ENCODE measurements at regions not wholly inside any gene's neighbourhood (a gene's known extent, or its start where the extent isn't known, plus 50 kb on each side); places are given as distances from the start of the nearest gene placed in this dataset.

DNA sequence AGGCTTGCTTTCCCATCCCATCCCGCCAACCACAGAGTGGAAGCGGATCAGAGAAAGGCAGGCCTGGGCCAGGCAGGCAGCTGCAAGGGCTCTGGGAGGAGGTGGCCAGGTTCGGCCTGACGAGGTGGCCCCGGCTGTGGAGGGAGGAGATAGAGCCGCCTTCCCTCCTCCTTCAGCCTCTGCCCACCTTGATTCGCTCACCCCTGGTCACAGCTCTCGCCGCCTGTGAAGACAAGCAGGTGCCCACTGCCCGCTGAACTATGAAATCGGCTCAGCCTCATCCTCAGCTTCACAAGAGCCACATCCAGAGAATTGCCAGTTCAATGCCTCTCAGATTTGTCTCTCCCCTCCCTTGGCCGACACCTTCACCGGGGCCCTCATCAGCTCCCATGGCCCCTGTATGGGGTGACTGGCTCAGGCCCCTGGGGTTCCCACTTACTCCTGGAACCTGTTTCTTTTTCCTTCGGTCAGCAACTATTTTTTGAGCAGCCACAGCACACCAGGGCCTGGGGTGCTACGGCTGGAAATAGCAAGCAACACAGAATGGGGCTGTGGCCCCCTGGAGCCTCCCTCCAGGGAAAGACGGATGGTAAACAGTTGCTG, 80.0 kb upstream of the CHST15 start:
- H3K4me1 Mint-ChIP-seq (ENCODE audit: low read depth, unreplicated experiment): no peaks in the 10 kb centered on the region
- peaks cover 2% of the 10 kb centered on the region for H3K27me3 Mint-ChIP-seq (ENCODE audit: unreplicated experiment)
- no peak overlapping the region for H3K27ac Mint-ChIP-seq (ENCODE audit: unreplicated experiment)
- no peak for DNase-seq
- no peak overlapping the region for H3K4me3 Mint-ChIP-seq (ENCODE audit: unreplicated experiment)
- TF ChIP-seq CTCF (IDR thresholded peaks at IDR 0.05; ENCODE audit: partially characterized antibody, unreplicated experiment): no peak
- peaks cover 1% of the 10 kb centered on the region for H3K9me3 Mint-ChIP-seq (ENCODE audit: unreplicated experiment)
- H3K36me3 Mint-ChIP-seq (ENCODE audit: unreplicated experiment): no peaks in the 10 kb centered on the region

DNA sequence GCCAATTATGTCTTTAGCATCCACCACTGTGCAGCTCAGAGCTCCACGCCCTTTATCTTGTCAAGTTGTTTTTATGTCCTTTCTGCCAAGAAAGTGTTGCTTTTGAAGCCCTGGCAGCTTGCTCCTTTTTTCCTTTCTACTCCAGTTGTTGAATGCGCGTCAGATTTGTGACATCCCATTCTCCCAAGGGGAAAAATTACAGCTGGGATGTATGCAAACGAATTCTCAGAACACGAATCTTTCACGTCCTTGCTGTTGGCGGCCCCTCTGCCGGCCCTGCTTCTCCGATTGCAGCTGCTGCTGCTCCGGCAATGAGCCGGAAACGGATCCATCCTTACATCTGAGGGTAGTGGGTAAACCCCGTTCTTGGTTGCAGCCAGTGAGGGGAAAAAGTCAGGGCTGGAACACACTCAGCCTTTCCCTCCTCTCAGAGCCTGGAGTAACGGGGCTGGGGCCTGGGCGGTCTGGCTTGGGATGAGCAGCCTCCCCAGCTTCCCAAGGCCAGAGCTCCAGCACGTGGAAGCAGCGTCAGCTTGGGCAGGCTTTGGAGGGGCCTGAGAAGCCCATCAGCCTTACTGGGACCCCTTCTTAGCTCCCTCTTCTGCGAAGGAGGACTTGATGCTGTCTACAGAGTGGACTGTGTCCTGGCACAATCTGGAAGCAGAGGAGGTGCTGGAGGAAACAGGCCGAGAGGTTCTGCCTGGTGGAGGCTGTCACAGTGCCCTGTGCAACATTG, 79.0 kb upstream of the CHST15 start:
- Mint-ChIP-seq H3K27ac (ENCODE audit: unreplicated experiment) (no peak overlapping the region), H3K36me3 (ENCODE audit: unreplicated experiment) (no peaks in the 10 kb centered on the region)

GRCh38 chr10:124171561-124171960, 78.2 kb upstream of the CHST15 start:
- Mint-ChIP-seq H3K27me3 (ENCODE audit: unreplicated experiment) (peaks cover 4% of the 10 kb centered on the region), H3K4me3 (ENCODE audit: unreplicated experiment) (no peak overlapping the region), H3K9me3 (ENCODE audit: unreplicated experiment) (peaks cover 1% of the 10 kb centered on the region), H3K4me1 (ENCODE audit: low read depth, unreplicated experiment) (no peaks in the 10 kb centered on the region), H3K27ac (ENCODE audit: unreplicated experiment) (no peak overlapping the region), H3K36me3 (ENCODE audit: unreplicated experiment) (no peaks in the 10 kb centered on the region)
- TF ChIP-seq CTCF (IDR thresholded peaks at IDR 0.05; ENCODE audit: partially characterized antibody, unreplicated experiment): no peak
- DNase-seq: no peak

More for the DNA sequence above, 79.0 kb upstream of the CHST15 start:
- Mint-ChIP-seq H3K27me3 (ENCODE audit: unreplicated experiment) (peaks cover 2% of the 10 kb centered on the region), H3K9me3 (ENCODE audit: unreplicated experiment) (peaks cover 1% of the 10 kb centered on the region), H3K4me3 (ENCODE audit: unreplicated experiment) (no peak overlapping the region), H3K4me1 (ENCODE audit: low read depth, unreplicated experiment) (no peaks in the 10 kb centered on the region)
- DNase-seq: no peak
- TF ChIP-seq CTCF (IDR thresholded peaks at IDR 0.05; ENCODE audit: partially characterized antibody, unreplicated experiment): no peak

GRCh38 chr10:124170631-124171030, 77.2 kb upstream of the CHST15 start:
- no peaks in the 10 kb centered on the region for H3K36me3 Mint-ChIP-seq (ENCODE audit: unreplicated experiment)
- no peaks in the 10 kb centered on the region for H3K4me1 Mint-ChIP-seq (ENCODE audit: low read depth, unreplicated experiment)
- no peak for TF ChIP-seq CTCF (IDR thresholded peaks at IDR 0.05; ENCODE audit: partially characterized antibody, unreplicated experiment)
- peaks cover 1% of the 10 kb centered on the region for H3K9me3 Mint-ChIP-seq (ENCODE audit: unreplicated experiment)
- peaks cover 5% of the 10 kb centered on the region for H3K27me3 Mint-ChIP-seq (ENCODE audit: unreplicated experiment)
- no peak overlapping the region for H3K27ac Mint-ChIP-seq (ENCODE audit: unreplicated experiment)
- H3K4me3 Mint-ChIP-seq (ENCODE audit: unreplicated experiment): no peak overlapping the region
- no peak for DNase-seq
